Activated CD4-positive, alpha-beta T cell treated with anti-CD3 and anti-CD28 coated beads, Interleukin-2, amount 50 U/mL, for 48 hours (primary cell): ENCODE measurements at regions not wholly inside any gene's neighbourhood (a gene's known extent, or its start where the extent isn't known, plus 50 kb on each side); places are given as distances from the start of the nearest gene placed in this dataset.
A peak's percentile ranks its signal among the peaks of the same experiment; 100 is the strongest.
"Not testable (repeated sequence)": the region's sequence is repeated elsewhere in the genome, so short reads cannot be mapped to it uniquely, and the experiment has no call there.

Source experiments
- DNase-seq, 2 experiments: peaks; one replicate each; pipeline ENCODE4 v3.0.0-alpha.2; 2020

DNA sequence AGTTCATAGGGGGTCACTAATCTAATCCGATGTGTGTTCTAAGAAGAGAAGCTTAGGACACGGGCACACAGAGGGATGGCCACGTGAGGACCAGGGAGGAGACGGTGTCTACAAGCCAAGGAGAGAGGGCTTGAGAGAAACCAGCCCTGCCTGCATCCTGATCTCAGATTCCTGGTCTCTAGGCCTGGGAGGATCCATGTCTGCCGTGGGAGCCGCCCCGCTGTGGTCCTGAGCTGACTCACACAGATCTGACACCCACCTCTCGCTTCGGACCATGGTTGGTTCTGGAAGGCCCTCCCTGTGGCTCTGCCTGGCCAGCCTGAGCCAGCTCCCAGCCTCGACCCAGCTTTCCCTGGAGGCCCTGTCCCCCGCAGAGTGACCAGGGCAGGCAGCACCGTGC, 136.2 kb downstream of the TMEM121 start:
- DNase-seq = not testable (repeated sequence)

DNA sequence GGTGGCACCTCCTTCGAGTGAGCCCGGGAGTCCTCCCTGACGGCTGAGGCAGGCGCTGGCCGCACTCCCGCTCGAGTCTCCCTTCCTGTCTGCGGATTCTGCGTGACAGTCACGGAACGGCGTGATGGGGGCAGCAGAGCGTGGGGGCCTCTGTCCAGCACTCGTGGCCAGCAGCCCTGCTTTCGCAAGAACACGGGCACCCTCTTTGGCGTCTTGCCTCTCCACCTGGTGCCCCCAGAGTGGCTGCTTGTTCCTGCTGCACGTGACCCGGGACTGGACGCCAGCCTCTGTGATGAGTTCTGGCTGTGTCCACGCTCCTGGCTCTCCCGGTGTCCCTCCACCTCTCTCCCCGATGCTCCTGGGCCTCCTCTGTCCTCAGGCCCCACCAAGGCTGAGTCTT, 136.9 kb downstream of the TMEM121 start:
- not testable (repeated sequence) for DNase-seq

- DNase-seq = not testable (repeated sequence)
These were observed 137.6 kb downstream of the TMEM121 start for GRCh38 chr14:105663818-105664596.

DNA sequence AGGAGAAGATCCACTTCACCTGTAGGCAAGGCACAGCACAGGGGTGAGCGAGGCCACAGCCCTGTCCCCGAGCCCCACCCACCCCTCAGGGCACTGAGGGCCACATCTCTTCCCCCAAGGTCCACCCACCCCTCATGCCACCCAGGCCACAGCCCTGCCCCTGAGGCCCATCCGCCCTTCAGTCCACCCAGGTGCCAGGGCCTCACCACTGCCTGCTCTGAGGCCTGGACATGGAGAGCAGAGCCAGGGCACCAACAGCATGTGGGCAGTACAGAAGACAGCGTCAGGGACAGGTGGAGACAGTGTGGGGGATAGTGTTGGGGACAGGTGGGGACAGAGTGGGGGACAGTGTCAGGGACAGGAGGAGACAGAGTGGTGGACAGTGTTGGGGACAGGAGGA, 138.3 kb downstream of the TMEM121 start:
- no peak for DNase-seq

- no peak for DNase-seq
These were observed 139.0 kb downstream of the TMEM121 start for GRCh38 chr14:105665247-105665950.

GRCh38 chr14:105665951-105666277, 139.5 kb downstream of the TMEM121 start:
- no peak for DNase-seq

GRCh38 chr14:105666420-105666819, 140.0 kb downstream of the TMEM121 start:
- no peak for DNase-seq

DNA sequence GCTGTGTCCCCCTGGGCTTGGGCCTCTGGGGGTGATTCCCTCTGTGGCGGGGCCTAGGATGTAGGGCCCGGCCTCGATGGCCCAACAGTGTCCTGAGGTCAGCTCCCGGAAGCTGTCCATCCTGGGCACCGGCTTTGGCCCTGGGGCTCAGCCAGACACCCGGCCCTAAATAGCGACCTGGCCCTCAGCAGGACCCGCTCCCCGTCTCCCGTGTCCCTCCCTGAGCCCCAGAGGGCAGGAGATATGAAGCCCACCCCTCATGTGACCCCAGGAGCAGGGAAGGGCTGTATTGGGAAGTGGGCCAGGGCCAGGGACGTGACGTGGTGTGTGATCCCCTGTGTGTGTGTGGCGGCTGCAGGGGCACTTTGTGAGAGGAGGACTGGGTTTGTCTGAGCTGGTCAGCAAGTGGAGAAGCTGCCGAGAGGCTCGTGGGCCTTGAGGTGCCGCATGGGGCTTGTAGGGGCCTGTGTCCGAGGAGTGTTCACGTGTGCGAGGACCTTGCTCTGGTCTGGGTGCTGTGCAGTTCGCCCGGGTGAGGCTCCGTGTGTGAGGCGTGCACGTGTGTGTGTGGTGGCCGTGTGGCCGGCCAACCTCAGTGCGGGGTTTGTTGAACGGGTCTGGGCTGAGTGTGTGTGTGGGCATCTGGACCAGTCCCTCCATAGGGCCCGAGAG, 140.7 kb downstream of the TMEM121 start:
- not testable (repeated sequence) for DNase-seq

GRCh38 chr14:105667663-105668020, 141.3 kb downstream of the TMEM121 start:
- DNase-seq = not testable (repeated sequence)

GRCh38 chr14:105668021-105668420, 141.6 kb downstream of the TMEM121 start:
- DNase-seq = not testable (repeated sequence)

GRCh38 chr14:105668471-105669230, 142.3 kb downstream of the TMEM121 start:
- not testable (repeated sequence) for DNase-seq

- DNase-seq = not testable (repeated sequence)
These were observed 142.8 kb downstream of the TMEM121 start for GRCh38 chr14:105669231-105669610.

DNA sequence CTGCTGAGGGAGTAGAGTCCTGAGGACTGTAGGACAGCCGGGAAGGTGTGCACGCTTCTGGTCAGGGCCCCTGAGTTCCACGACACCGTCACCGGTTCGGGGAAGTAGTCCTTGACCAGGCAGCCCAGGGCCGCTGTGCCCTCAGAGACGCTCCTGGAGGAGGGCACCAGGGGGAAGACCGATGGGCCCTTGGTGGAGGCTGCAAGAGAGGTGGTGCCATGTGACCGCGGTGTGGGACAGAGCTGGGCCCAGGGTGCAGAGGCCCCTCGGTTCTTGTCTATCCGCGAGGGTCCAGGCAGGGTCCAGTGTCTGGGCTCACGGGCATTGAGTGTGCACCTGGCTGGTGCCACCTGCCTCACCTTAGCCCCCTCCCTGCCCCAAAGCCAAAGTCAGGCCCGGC, 143.3 kb downstream of the TMEM121 start:
- not testable (repeated sequence) for DNase-seq

DNA sequence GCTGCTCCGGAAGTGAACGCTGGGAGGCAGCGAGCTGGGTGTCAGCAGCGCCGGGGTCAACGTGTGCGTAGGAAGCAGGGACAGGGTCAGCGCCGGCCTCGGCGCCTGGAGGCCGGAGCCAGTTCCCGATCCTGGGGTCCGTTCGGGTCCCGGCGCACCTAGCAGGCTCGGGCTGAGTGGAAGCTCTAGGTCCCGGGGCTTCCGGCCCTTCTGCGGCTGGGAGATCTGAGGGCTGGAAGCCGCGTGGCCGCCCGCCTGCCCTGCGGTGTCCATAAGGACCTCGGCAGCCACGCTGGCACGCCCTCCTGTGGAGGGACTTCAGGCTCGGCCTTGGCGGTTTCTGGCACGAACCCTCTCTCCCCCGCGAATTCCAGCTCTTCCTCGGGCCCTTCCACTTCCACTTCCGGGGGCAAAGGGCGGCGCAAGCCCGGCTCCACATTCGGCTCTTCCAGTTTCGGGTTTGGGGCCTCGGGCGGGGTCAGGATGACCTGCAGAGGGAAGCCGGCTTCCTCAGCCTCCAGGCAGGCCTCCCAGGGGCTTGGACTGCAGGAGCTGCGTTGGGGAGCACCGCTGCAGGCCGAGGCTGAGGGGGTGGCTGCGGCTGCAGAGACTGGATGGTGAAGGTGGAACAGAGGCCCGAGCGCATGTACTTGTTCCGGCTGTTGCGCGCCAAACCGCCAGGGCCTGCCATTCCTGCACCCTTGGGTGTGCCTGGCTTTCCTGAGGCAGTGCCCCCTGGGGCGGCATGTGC, 146.2 kb downstream of the TMEM121 start:
- not testable (repeated sequence) for DNase-seq

GRCh38 chr14:105675433-105675832, 149.1 kb downstream of the TMEM121 start:
- DNase-seq = not testable (repeated sequence)

- DNase-seq = not testable (repeated sequence)
These were observed 149.7 kb downstream of the TMEM121 start for GRCh38 chr14:105675905-105676670.

GRCh38 chr14:105678057-105678456, 151.7 kb downstream of the TMEM121 start:
- DNase-seq = not testable (repeated sequence)

GRCh38 chr14:105678996-105679958, 152.9 kb downstream of the TMEM121 start:
- not testable (repeated sequence) for DNase-seq

DNA sequence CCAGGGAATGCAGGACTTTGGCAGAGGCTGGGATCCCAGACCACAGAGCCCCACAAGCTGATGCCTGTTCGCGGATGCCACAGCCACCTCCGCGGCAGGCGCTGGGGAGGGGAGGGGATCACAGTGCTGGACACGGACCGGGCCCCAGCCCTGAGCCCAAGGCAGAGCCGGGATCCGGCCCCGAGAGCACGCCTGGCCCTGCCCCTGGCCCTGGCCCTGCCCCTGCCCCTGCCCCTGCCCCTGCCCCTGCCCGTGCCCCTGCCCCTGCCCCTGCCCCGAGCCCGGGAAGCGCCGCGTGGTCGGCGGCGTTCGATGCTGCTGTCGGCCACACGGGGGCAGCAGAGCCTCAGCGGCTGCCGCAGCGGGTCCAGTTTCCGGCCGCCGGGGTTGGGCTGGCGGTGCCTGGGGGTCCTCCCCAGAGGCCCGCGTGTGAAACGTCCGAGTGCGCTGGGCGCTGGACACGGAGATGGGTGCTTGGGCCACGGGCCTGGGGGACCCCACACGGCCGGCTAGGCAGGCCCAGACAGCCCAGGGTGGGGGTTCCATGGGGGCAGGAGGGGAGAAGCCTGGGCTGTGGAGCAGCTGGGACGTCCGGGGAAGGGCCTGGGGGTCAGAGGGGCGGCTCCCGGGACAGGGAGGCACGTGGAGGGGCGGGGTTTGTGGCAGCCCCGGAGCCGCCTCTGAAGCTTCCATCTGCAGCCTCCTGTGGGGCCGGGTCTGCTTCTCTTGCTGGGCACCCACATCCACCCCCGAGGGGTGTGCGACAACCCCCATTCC, 153.8 kb downstream of the TMEM121 start:
- peak; percentile 21 to 31 for DNase-seq
